ENCODE measurements at regions not wholly inside any gene's neighbourhood (a gene's known extent, or its start where the extent isn't known, plus 50 kb on each side); places are given as distances from the start of the nearest gene placed in this dataset.

GRCh38 chr5:160500786-160501779 lies 79.4 kb downstream of the PTTG1 start:
- no peak for DNase-seq
- Histone ChIP-seq H3K4me3 (no peak overlapping the region), H3K27ac (no peak overlapping the region), H3K36me3 (no peaks in the 10 kb centered on the region), H3K27me3 (no peaks in the 10 kb centered on the region), H3K9me3 (no peaks in the 10 kb centered on the region), H3K4me1 (no peaks in the 10 kb centered on the region)
- no peak for TF ChIP-seq POLR2A (IDR thresholded peaks at IDR 0.05)
- WGBS (ENCODE audit: insufficient coverage, low coverage, low lambda C conversion rate, missing lambda C conversion rate): 56% methylated on average over 6 of the region's 6 CpGs
- peak; percentile 49 to 71 (median 58) for ATAC-seq
- intact Hi-C loops (cut with DNase I): no loop called here

- DNase-seq (no peak), ATAC-seq (no peak)
- Histone ChIP-seq H3K36me3 (no peaks in the 10 kb centered on the region), H3K27me3 (no peaks in the 10 kb centered on the region), H3K4me3 (no peak overlapping the region), H3K9me3 (no peaks in the 10 kb centered on the region), H3K27ac (no peak overlapping the region), H3K4me1 (peaks cover 0 to 3% (median 0%) of the 10 kb centered on the region in 4 donors)
- TF ChIP-seq CTCF (IDR thresholded peaks at IDR 0.05) (no peak), POLR2A (IDR thresholded peaks at IDR 0.05) (no peak)
- WGBS (ENCODE audit: insufficient coverage, low coverage, low lambda C conversion rate, missing lambda C conversion rate): 50% methylated on average over 2 of the region's 2 CpGs
- intact Hi-C loops (cut with DNase I): no loop called here
Measured at GRCh38 chr5:160504906-160505305, 83.3 kb downstream of the PTTG1 start.

- WGBS (ENCODE audit: insufficient coverage, low coverage, low lambda C conversion rate, missing lambda C conversion rate): 40% methylated on average over 9 of the region's 18 CpGs
- no peak for DNase-seq
- H3K27me3 ChIP-seq: no peaks in the 10 kb centered on the region
- no peaks in the 10 kb centered on the region for H3K9me3 ChIP-seq
- intact Hi-C loops (cut with DNase I): no loop called here
- TF ChIP-seq POLR2A (IDR thresholded peaks at IDR 0.05) (no peak), CTCF (IDR thresholded peaks at IDR 0.05) (no peak)
- no peak overlapping the region for H3K4me3 ChIP-seq
- ATAC-seq: peak; percentile 7 to 55 (median 40)
- H3K4me1 ChIP-seq: peaks cover 0 to 3% (median 0%) of the 10 kb centered on the region in 4 donors
- no peak overlapping the region for H3K27ac ChIP-seq
- no peaks in the 10 kb centered on the region for H3K36me3 ChIP-seq
Measured at GRCh38 chr5:160506006-160507004, 84.7 kb downstream of the PTTG1 start.

GRCh38 chr5:160507221-160507721 lies 85.6 kb downstream of the PTTG1 start:
- Histone ChIP-seq H3K9me3 (no peaks in the 10 kb centered on the region), H3K36me3 (no peaks in the 10 kb centered on the region), H3K4me3 (no peak overlapping the region), H3K4me1 (peaks cover 0 to 3% (median 0%) of the 10 kb centered on the region in 4 donors), H3K27ac (no peak overlapping the region), H3K27me3 (no peaks in the 10 kb centered on the region)
- intact Hi-C loops (cut with DNase I): no loop called here
- 21% methylated on average over 5 of the region's 5 CpGs for WGBS (ENCODE audit: insufficient coverage, low coverage, low lambda C conversion rate, missing lambda C conversion rate)
- DNase-seq (no peak), ATAC-seq (peak in 2 of 4 donors; percentile 34 to 39)
- TF ChIP-seq CTCF (IDR thresholded peaks at IDR 0.05) (no peak), POLR2A (IDR thresholded peaks at IDR 0.05) (no peak)

Measured in right lobe of liver (tissue), 6 donors.